Stomach (tissue), 4 donors: ENCODE measurements at regions not wholly inside any gene's neighbourhood (a gene's known extent, or its start where the extent isn't known, plus 50 kb on each side); places are given as distances from the start of the nearest gene placed in this dataset.

ENCODE experiments used
- CTCF ChIP-seq, 7 experiments: fragments of 450-650 bp in 4 of 7; fragments of 200-600 bp in 3 of 7; sonication (generic) in 3 of 7; IDR thresholded peaks; one replicate each; pipeline ENCODE4 v1.5.1; 2016 to 2019; ENCODE audit warnings: antibody characterized with exemption in 7 of 7, control low read depth in 2 of 7, mild to moderate bottlenecking in 1 of 7
- POLR2A ChIP-seq, 4 donors: fragments of 450-650 bp; IDR thresholded peaks; one replicate each; pipeline ENCODE4 v1.6.1; 2016; ENCODE audit warnings: antibody characterized with exemption in 4 of 4, control low read depth in 2 of 4, mild to moderate bottlenecking in 1 of 4, moderate library complexity in 1 of 4

GRCh38 chr6:9233226-9233625, 797.9 kb upstream of the SLC35B3 start:
- TF ChIP-seq CTCF (IDR thresholded peaks at IDR 0.05) (no peak), POLR2A (IDR thresholded peaks at IDR 0.05) (no peak)
